Right kidney (tissue), 1 donor: ENCODE measurements at regions not wholly inside any gene's neighbourhood (a gene's known extent, or its start where the extent isn't known, plus 50 kb on each side); places are given as distances from the start of the nearest gene placed in this dataset.
A peak's percentile ranks its signal among the peaks of the same experiment; 100 is the strongest.
"Not testable (repeated sequence)": the region's sequence is repeated elsewhere in the genome, so short reads cannot be mapped to it uniquely, and the experiment has no call there.

Experiments used
- DNase-seq: peaks from one replicate; pipeline ENCODE4 v3.0.0-alpha.2; 2016

DNA sequence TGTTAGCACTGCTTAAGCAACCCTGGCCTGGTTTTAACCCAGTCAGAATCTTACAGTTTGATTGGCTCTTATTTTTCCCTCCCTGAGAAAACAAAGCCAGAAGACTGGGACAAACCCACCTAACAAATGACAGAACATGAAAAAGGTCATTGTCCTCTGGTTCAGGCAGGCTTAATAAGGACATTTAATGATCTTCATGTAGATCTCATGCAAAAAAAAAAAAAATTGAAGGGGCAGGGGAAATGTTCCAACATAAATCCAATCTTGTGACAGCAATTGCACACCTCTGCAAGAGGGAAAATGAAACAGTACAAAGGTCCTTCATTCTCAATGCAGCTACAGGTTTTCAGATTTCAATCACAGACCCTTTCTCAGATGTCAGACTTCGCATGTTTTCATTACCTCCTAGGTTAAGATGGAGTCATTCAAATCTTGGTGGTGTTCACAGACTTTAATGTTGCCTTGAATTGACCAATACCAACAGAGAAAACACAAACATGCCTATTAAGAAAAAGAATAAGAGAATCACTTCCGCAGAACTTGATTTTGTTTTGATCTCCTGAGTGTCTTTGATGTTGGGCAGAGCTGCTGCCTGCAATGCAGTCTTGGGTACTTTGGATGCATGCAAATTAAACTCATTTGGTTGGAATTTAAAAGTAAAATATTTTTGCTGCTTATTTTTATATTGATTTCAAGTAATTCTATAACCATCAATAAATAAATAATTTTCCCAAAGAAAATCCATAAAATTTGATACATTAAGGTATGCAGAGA, 359.0 kb downstream of the BTG1 start:
- DNase-seq: no peak

DNA sequence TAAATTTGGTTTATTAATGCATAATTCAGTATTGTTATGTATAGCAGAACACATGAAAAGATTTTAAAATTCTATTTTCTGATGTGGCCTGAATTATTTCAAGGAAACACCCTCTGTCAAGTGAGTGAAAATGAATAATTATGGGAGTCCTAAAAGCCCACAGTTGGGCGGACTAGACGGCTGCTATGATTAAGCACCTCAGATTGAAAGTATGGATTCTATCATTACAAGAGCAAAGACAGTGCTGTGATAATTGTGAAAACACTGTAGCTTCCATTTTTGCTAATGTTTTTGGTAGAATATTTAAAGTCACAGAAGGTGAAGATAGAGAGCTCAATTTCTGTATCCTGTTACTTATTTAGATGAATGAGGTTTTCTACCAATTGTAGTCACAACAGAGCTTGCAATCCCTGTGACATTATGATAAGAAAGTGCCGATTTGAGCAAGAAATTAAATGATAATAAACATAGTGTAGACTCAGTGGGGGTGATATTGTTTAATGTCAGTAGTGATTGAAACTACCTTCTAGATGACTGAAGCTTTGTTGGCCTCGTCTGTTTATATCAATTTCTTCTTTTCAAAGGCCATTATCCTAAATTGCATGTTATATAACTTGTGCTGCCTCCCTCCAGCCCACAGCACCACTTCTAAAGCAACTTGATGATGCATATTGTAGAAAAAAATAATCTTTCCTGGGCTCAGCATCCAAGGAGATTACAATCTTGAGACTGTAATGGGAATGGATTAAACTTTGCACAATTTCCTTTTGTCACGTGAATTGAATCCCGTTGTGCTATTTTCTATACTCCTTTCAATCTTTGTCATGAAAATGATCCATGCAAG, 359.8 kb downstream of the BTG1 start:
- no peak for DNase-seq

DNA sequence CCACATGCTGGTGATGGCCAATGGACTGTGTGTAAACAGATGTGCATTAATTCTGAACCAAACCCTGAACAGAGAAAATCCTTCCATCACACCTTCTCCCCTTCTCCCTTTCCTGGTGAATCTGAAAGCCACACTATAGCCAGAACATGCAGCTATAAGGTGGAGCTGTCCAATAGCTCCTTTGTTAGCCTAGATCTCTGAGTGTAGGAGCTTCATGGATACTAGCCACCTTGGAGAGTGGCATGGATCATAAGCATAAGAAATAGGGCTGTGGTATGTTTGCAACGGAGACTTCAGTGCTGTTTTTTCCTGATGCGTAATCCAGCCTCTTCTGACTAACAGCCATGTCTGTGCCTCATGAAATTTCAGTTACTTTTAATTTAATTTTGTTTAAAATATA, 364.5 kb downstream of the BTG1 start:
- DNase-seq: no peak

DNA sequence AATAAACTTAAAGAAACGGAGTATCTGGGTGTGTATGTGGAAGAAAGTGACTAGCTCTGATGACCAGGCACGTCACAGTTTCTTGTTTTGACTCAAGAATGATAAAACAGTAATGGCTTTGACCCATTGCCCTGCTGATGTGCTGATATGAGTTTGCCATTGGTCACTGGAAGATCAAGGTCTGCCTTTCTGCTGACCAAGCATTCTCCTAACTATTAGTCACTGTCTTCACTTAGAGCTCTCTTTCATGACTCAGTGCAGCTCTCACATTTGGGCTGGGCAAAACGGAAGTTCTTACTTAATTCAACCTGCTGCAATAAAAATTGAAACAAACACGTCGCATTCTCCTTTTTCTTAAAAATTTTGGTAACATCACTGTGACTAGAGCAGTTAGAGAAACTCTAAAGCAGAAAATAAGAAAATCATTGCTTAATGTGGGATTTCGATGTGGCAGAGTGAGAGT, 366.7 kb downstream of the BTG1 start:
- DNase-seq: no peak

DNA sequence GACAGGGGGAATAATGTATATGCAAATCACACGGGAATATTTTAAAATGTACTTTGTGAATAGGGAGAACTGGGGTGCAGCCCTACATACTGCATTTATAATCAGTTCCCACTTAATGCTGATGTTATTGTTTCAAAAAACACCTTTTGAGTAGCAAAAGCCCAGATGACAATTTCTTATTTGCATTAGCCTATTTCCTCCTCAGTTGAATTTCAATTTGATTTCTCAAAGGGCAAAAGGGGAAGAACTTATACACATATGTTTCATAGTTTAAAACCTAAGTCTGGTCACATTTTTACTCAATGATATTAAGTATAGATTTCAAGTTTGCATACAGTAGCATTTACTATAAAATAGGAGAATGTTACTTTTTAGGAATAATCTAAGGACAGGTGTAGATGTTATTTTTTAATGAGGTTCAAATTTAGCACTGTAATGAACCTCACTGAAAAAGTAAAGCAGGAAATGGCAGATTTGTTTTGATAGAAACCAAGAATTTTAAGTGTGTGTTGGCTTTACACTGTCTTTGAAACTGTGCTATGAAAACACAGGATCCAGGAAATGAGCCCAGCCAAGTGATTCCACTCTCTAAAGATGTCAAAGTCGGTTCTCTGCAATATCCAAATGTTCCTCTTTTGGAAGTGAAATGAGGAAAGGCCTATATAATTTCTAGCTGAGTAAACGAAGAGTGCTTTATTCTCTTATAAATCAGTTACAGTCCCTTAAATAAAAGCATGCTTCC, 367.4 kb downstream of the BTG1 start:
- no peak for DNase-seq

DNA sequence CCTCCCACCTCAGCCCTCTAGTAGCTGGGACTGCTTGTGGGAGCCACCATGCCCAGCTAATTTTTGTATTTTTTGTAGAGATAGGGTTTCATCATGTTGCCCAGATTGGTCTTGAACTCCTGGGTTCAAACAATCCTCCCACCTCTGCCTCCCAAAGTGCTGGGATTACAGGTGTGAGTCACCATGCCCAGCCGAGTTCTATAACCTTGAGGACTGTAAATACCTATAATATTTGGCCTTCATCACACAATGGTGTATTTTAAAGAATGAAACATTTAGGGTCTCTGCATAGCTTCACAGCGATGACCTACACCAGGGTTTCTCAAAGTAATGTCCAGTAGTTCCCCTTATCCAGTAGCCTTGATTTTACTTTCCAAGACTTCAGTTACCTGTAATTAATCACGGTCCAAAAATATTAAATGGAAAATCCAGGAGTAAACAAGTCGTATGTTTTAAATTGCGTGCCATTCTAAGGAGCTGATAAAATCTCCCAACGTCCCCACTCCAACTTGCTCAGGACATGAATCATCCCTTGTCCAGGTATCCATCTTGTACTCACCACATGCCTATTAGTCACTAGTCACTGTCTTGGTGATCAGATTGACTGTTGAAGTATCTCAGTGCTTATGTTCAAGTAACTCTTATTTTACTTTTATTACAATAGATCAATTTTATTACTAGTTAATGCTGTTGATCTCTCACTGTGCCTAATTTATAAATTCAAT, 368.2 kb downstream of the BTG1 start:
- DNase-seq: no peak

DNA sequence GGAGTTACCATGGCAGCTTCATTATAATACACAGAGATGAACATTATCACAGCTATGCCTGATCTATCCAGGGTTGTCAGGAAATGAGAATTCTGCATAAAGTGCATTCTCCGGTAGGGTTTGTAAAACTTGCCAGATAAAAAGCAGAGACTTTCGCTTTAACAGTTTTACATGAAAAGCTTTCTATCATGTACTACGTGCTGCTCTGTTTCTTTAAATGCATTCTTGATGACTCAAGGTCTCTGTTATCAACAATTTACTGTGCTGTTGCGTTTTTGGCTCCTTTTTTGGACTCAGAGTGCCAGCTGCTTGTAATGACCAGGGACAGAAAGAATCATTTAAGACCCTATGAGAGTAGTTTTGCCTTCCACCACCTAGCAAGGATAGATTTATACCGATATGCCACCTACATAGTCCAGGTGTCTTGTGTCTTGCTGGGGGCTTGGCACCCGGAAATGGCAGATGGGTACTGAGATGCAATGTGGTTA, 371.2 kb downstream of the BTG1 start:
- DNase-seq: no peak

DNA sequence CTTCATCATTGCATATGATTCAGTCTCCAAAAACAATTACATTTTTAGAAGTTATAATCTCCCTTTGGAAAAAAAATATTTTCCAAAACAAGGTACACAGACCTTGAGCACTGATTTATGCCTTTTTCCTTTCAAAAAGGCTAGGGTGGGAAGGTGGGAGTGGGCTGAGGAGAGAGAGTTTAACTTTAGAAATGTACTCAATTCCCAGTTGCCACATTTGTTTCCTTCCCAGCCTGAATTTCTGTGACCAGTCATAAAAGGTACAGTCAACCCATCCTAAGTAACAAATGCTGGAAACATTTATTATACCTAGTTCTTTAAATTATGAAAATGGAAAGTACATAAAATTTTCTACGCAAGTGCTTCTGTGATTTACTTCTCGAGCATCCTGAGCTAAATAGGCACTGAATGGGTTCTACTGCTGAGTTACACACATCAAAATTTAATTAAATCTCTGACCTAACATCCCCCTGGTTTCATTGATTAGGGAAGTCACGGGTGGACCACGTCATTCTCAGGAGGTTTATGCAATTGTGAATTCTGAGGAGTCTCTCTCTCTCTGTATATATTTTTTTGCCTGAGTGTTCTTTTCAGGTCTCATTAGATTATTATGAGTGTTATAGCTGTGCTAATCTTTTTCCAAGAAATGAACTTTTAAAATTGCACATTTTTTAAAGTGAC, 371.8 kb downstream of the BTG1 start:
- no peak for DNase-seq

DNA sequence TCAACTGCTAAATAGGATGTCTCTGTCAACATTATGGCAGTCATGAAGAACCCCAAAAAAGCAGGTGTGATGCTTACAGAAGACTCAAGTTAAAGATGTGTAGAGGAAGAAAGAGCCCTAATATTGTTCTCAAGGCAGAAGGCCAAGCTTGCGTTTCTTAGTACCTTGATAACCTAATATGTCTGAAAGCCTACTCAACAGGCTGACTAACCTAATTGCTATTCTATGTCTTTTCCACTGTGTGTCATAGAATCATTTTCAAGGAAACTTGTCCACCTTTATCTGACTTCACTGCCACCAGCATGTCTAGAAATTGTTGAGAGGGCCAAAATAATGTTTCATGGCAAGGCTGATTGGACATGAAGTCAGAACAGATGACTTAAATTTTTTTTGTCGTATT, 373.2 kb downstream of the BTG1 start:
- DNase-seq: no peak

DNA sequence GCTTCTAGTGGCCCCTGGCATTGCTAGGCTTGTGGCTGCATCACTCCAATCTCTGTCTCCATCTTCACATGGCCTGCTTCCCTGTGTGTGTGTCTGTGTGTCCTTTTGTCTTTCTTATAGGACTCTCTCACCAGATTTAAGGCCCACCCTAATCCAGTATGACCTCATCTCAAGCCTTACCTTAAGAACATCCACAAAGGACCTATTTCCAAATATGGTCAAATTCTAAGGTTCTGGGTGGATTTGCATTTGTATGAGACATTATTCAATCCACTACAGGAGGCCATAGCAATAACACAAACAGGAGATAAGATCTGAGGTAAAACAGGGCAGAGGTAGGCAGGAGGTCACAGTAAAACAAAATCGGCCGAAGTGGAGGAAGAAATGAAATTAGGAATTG, 375.9 kb downstream of the BTG1 start:
- DNase-seq: no peak

DNA sequence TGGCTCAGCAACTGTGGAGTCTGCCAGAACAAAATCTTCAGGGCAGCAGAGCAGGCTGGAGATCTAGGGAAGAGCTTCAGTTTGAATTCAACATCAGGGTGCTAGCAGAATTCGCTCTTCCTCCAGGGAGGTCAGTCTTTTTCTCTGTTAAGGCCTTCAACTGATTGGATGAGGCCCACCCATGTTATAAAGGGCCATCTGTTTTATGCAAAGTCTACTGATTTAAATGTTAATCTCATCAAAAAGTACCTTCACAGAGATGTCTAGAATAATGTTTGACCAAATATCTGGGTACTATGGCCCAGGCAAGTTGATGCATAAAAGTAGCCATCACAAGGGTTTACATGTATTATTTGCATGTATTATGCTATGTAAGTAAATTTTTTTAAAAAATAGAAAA, 378.4 kb downstream of the BTG1 start:
- no peak for DNase-seq

DNA sequence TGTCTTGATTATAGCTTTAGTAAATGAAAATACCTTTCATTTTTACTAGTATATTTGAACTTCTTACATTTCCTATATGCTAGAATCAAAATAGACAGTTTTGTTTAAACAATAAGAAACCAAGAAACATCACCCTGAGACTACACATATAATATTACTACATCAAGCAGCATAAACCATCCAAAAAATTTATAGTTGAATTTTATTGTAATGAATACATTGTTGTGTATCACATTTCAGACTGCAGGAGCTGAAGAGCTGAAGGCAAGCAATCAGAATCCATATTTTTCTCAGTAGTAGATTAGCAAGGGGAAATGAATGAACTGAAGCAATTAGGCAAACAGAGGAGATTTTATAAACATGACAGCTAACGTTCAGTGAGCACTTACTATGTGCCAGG, 379.2 kb downstream of the BTG1 start:
- DNase-seq: no peak

DNA sequence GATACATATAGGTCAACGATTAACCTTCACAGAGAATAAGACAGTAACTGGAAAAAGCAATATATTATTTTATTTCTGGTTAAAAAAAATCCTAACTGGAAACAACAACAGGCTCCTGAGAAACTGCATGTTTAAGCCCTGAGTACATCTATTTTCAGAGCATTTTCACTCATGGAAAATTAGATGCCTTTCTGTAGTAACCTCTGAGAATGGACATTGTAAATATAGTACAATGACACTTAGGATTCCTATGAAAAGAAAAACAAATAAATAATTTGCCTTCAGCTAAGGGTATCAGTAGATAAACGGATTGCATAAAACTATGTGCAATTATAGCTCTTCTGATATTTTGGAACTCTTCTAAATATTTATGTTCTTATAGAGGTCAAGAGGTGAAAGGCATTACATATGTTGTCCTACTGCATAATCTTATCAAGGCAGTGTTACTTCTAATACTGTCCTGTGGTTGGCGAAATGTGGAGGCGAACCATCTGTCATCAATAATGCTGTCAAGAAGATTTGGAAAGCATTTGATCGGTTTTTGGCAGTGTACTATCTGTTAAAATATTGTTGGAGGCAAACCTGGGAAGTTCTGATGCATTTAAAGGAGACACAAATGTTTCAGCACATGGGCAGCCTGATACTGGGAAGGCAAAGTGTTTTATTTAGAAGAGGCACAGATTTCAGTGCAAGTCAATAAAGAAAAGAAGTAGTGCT, 381.8 kb downstream of the BTG1 start:
- peak; percentile 21 for DNase-seq

DNA sequence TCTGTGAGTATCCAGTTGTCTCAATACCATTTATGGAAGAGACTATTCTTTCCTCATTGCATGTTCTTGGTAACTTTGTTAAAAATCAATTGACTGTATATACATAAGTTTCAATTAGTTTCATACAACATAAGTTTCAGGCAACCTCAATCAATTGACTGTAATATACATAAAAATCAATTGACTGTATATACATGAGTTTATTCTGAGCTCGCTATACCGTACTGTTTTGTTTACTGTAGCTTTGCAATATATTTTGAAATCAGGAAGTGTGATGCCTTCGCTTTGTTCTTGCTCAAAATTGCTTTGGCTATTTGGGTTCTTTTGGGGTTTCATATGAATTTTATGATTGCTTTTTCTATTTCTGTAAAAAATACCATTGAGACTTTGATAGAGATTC, 392.0 kb downstream of the BTG1 start:
- no peak for DNase-seq

DNA sequence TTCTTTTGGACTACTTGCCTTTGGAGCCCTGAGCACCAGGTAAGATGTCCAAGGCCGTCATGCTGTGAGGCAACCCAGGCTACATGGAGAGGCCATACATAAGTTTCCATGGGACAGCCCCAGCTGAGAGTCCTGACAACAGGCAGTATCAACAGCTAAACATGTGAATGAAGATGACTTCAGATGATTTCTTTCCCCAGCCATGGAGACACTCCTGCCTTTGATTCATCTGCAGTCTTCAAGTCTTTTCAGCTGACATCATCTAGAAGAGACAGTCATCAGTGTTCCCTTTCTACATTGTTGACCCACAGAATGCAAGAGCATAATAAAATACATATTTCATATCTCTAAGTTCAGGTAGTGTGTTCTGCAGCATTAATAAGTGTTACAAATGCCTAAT, 398.7 kb downstream of the BTG1 start:
- DNase-seq: no peak

DNA sequence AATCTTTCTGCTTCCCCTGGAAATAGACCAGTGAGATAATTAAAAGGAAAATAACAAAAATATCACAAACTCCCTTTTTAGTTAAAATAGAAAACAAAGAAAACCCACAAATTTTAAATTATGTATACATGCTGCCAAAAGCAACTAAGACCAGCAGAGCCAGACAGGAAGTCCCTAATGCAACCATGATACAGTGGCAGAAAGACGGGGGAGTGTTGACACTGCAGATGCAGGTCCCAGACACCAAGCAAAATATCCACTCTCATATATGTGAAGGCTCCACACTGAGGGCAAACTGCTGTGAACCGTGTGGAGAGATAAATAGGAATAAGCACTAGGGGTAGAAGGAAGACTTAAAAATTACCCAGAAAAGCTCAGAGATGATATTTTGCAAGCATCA, 401.0 kb downstream of the BTG1 start:
- DNase-seq: peak; percentile 16

DNA sequence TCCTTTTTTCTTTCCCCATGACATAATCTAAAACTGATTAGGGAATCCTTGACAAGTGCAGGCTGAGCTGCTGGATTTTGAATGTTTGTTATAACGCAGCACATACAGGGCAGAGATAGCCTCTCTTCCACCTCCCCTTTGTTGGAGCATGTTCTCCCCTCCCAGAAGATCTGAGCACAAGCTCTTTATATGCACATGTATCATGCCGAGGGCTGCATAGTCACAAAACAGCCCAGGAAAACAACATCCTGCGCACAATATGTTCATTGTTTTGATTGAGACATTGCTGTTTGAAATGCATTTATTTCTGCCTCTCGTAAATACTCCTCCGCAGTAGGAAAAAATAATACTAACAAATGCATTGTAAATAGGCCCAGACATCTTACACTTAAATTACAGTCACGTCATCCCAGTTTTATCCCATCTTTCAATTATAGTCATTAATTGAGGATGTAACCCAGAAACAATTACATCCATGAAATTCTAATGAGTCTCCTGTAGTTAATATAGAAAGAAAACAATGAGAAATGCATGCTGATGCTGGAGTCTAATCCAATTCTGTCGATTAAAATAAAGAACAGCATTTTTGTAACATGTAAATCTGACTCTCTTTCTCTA, 401.8 kb downstream of the BTG1 start:
- DNase-seq: no peak

DNA sequence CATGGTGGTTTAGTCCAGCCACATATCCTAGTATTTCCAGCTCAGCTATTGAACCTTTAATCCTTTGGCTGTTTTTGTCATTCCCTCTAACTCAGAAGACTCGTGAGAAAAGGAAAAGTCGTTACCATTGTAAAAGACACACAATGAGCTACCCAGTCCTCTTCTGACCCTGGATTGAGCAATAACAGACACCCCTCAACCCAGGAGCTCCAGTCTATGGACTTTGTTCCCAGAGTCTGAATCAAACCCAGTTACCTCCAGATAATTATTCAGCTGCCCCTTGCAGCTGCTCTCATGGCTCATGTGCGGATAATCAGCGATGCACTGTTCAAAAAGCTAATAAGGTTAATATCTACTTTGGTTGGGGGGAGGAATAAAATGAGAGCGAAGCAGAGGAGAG, 402.4 kb downstream of the BTG1 start:
- DNase-seq: no peak

DNA sequence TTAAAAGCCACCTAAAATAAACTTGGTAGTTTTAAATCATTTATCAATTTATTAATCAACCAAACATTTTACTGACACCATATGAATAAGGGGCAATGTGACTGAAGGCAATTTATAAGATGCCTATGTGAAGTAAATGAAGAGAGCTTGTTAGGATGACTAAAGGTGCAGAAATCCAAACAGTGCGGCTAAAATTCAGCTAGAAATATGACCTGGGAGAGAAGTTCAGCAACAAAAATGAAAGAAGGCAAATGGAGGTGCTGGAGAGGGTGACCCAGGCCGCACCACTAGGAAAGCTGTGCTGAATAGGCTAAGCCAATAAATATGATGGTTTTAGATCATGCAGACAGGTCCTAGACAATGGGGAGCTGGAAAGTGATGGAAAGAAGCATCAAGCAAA, 403.7 kb downstream of the BTG1 start:
- DNase-seq: no peak

DNA sequence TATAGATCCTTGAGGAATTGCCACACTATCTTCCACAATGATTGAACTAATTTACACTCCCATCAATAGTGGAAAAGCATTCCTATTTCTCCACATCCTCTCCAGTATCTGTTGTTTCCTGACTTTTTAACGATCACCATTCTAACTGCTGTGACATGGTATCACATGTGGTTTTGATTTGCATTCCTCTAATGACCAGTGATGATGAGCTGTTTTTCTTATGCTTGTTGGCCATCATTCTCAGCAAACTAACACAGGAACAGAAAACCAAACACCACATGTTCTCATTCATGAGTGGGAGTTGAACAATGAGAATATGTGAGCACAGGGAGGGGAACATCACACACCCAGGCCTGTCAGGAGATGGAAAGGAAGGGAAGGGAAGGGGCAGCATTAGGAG, 411.8 kb downstream of the BTG1 start:
- not testable (repeated sequence) for DNase-seq
